HS-5 (cell line): ENCODE measurements at regions not wholly inside any gene's neighbourhood (a gene's known extent, or its start where the extent isn't known, plus 50 kb on each side); places are given as distances from the start of the nearest gene placed in this dataset.
"Not testable (repeated sequence)": the region's sequence is repeated elsewhere in the genome, so short reads cannot be mapped to it uniquely, and the experiment has no call there.

ENCODE experiments used
- DNase-seq: peaks from one replicate; pipeline ENCODE4 v3.0.0-alpha.2; 2012; ENCODE audit warnings: low read depth

DNA sequence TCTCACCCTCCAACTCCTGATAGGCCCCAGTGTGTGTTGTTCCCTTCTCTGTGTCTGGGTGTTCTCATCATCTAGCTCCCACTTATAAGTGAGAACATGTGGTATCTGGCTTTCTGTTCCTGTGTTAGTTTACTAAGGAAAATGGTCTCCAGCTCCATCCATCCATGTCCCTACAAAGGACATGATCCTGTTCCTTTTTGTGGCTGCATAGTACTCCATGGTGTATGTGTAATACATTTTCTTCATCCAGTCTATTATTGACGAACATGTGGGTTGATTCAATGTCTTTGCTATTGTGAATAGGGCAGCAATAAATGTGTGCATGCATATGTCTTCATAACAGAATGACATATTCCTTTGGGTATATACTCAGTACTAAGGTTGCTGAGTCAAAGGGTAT lies 1397.0 kb downstream of the UQCRFS1 start:
- DNase-seq, result no peak

DNA sequence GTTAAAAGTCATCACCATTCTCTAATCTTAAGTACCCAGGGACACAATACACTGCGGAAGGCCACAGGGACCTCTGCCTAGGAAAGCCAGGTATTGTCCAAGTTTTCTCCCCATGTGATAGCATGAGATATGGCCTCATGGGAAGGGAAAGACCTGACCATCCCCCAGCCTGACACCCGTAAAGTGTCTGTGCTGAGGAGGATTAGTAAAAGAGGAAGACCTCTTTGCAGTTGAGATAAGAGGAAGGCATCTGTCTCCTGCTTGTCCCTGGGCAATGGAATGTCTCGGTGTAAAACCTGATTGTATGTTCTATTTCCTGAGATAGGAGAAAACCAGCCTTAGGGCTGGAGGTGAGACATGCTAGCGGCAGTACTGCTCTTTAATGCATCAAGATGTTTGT lies 1398.1 kb downstream of the UQCRFS1 start:
- DNase-seq, result not testable (repeated sequence)

DNA sequence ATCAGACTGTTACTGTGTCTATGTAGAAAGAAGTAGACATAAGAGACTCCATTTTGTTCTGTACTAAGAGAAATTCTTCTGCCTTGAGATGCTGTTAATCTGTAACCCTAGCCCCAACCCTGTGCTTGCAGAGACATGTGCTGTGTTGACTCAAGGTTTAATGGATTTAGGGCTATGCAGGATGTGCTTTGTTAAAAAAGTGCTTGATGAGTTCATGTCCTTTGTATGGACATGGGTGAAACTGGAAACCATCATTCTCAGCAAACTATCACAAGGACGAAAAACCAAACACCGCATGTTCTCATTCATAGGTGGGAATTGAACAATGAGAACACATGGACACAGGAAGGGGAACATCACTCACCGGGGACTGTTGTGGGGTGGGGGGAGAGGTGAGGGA lies 1398.7 kb downstream of the UQCRFS1 start:
- not testable (repeated sequence) for DNase-seq

DNA sequence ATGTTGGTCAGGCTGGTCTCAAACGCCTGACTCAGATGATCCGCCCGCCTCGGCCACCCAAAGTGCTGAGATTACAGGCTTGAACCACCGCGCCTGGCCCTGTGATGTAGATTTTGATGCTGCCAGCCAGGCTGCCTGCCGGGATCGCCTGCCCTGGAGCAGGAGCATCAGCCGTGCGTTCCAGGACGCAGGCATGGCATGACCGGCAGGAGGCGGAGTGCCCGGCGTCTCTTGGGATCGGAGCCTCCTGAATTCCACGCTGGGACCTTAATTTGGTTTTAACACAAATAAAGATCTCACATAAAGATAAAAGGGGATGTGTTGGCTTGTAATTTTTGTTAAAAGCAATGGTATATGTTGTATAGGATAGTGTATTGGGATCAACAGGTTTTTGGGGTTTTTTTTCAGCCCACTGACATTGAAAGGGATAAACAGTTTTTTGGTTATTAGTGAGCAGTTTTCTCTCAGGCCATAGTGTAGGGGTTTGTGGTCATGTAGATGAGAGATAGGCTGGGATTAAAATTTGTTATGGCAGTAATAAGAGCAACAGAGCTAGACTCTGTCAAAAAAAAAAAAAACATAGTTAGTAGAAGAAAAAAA lies 1406.4 kb downstream of the UQCRFS1 start:
- no peak for DNase-seq

DNA sequence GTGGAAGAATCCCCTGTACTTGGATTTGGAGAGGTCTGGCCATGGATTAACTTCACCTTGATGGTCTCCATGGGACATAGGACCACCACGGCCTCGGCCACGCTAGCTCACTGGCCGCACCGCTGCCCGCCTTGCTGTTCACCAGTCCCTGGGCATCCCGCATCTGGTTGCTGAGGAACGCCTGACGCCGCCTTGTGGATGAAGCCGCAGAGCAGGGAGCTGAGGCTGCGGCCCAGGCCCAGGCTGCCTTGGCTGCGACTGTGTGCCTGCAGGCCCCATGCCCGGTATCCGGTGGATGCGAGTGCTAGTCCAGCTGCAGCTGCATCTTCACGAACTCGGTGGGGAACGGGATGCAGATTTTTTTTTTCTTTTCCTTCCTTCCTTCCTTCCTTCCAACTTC lies 1407.1 kb downstream of the UQCRFS1 start:
- no peak for DNase-seq

DNA sequence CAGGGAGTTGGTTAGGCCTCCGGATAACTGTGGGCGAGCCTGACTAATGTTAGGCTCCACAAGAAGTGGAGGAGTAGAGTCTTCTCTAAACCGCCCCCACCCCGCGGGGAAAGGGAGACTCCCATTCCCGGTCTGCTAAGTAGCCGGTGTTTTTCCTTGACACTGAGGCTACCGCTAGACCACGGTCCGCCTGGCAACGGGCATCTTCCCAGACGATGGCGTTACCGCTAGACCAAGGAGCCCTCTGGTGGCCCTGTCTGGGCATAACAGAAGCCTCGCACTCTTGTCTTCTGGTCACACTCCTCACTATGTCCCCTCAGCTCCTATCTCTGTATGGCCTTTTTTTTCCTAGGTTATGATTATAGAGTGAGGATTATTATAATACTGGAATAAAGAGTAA lies 1410.7 kb downstream of the UQCRFS1 start:
- DNase-seq, result not testable (repeated sequence)

DNA sequence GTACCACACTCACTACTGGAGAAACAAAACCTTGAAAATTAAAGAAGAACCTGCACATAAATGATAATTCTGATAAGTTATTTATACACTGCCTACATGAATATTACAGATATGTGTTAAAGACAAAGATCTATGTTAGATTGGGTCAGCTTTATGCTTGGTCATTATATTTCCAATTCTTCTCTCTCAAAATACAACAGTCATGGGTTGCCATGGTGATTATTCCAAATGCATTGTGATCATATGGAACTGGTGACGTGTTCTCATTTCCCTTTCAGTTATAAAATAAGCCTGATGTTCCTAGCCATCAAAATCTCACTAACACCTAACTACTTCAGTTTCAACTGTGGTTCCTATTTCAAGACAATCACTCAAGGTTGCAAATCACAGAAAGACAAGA lies 1416.4 kb downstream of the UQCRFS1 start:
- no peak for DNase-seq

DNA sequence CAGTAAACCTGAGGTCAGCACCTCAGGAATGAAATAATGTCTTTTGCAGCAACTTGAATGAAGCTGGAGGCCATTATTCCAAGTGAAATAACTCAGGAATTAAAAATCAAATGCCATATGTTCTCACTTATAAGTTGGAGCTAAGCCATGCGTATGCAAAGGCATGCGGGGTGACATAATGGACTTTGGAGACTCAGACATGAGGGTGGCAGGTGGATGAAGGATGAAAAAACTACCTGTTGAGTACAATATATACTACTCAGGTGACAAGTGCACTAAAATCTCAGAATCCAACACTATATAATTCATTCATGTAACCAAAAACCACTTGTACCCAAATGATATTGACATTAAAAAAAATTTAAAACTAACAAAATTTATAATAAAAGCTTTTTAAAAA lies 1416.9 kb downstream of the UQCRFS1 start:
- no peak for DNase-seq

DNA sequence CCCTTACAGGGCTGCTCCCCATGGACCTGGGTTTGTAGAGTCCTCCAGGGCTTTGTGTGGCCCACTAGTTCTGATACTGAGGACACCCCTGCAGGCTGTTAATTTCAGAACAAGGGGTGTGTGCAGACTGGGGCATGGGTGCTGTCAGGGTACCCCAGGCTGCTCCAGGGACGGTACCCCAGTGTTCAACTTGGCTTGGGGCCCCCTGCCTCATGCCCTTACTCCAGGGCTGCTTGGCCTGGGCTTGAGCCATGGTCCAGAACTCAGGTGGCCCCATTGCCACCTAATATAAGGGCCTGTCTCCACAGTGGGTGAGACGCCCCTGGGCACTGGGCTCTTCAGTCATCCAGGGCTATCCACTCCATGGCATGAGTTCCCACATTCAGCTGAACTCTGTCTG lies 1417.6 kb downstream of the UQCRFS1 start:
- DNase-seq, result no peak

DNA sequence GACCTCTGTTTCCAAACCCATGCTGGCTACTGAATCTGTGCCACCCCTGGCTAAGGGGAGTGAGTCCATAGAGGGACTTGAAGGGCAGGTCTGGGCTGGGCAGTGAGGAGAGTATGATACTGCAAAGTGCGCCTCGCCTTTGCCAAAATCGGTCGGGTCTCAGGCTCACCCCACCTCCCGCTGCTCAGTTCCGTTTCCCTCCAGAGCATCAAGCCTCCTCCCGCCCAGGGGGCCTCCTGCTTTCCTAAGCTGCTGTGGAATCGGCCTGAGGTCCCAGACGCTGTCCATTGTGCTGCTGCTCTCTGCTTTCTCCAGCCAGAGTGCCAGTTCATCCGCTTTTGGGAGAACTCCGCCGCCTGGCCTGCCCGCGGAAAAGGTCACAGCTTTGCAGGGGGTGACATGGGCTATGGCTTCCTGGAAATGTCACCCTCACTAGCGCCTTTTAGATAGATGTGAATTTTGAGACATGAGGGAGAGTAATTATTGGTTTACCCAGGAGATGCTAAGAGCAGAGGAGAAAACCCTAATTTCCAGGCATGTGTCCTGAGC lies 1418.4 kb downstream of the UQCRFS1 start:
- DNase-seq, result no peak

DNA sequence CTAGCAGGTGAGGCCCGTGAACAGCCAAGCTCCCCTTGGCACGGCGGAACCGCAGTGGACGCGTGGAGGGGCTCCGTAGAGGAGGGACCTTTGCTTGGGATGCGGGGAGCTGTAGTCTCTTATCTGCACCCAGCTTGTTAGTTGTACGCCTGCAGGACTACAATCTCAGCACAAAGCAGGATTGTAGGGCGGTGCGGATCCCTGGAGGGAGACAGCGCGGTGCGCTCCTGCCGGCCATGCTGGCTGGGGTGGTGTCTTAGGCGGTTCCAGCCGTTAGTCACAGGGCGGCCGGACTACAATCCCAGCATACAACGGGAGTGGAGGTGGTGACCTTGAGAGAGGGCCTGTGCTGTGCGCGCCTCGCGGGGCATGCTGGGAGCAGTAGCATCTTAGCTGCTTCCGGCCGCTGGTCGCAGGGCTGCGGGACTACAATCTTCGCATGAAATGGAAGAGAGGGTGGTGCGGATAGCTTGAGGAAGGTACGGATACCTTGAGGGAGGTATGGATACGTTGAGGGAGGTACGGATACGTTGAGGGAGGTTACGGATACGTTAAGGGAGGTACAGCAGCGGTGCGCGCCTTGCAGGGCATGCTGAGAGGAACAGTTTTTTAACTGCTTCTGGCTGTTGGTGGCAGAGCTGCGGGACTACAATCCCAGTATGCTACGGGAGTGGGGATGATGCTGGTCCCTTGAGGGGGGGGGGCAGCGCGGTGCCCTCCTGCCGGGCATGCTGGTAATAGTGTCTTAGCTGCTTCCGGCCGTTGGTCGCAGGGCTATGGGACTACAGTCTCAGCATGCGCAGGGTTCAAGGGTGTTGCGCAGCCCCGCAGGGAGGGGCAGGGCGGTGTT lies 1419.1 kb downstream of the UQCRFS1 start:
- peak; percentile 71 for DNase-seq

DNA sequence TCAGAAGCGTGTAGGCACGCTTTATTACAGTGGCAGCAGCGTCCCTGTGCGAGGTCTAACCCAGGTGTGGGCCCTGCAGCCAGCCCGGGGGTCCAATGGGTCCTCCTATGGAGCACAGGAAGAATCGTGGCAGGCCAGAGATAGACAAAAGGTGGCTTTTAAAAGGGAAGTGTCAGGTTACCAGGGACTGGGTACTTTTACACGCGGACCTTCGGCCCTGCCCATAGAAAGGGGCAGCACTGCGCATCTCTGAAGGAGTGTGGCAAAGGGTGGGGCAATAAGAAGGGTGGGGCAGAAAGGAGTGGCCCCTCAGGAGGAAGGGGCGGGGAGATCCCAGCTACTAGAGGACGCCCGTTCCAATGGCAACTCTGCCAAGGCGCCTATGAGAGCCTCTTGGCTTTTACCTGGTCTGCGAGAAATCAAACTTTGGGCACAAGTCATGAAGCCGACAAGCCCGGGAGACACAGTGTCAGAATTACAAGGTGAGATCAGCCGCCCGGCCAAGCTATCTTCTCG lies 1419.8 kb downstream of the UQCRFS1 start:
- DNase-seq, result peak; percentile 61

DNA sequence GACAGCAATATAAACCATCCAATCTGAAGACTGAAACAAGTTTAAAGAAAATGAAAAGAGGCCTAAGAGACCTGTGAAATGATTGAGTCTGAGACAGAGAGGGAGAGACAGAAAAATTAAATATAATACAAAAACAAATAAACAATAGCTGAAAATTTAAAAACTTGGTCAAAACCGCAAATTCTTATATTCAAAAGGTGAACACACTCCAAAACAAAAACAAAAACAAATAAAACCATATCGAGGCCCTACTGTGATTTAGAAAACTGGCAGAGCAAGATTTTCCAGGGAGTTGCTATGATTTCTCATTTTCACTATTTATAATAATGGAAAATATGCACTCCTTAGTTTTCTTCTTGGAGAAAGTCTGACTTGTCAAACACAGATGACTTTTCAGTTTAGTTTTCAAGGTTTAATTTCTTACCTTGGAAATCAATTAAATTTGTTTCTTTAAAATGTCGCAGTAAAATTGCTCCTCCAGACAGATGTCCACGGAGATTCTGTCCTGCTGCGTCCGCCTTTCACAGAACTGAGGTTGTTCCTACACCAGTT lies 1420.3 kb downstream of the UQCRFS1 start:
- DNase-seq, result no peak

DNA sequence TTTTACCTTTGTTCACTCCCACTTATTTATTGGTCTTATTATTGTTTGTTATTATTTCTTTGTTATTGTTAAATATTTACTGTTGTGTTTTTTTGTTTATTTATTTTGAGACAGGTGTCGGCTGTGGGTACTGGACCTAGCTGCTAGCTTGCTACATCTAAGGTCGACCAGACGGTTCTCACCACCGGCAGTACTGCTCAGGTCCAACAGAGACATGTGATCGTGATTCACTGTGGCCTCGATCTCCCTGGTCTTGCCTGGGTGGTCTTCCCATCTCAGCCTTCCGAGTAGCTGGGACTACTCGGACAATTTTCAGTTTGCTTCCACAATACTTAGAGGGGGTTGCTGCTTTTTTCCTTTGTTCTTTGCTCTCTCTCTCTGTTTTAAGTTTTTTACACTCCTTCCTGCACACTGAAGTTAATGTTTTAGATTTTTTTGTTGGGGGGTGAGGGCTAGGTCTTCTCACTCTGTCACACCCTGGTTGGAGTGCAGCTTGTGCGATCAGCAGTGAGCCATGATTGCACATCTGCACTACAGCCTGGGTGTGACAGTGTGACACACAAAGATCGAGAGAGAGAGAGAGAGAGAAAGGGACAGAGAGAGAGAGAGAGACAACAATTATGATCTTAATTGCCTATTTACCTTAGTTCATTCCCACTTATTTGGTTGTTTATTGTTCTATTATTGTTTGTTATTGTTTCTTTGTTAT lies 1432.4 kb downstream of the UQCRFS1 start:
- no peak for DNase-seq

DNA sequence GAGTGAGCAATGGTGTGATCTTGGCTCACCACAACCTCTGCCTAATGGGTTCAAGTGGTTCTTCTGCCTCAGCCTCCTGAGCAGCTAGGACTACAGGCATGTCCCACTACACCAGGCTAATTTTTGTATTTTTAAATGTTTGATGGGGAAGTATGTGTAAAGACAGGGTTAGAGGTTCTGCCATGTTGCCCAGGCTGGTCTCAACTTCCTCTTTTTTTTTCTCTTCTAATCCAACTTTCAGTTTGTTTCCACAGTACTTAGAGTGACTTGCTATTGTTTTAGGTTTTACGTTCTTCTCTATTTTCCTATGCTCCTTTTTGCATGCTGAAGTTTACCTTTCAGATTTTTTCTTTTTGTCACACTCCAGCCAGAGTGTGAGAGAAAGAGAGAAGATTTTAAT lies 1433.0 kb downstream of the UQCRFS1 start:
- no peak for DNase-seq

DNA sequence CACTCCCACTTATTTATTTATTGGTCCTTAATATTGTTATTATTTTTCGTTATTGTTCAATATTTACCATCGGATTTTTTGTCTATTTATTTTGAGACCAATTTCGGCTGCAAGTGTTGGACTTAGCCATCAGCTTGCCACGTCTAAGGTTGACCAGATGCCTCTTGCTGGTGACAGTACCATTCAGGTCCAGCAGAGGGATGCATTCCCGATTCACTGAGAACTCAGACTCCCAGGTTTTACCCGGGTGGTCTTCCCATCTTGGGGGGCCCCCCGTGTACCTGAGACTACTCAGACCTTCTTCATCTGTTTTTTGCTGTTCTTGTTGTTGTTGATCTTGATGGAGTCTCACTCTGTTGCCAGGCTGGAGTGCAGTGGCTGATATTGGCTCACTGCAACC lies 1435.2 kb downstream of the UQCRFS1 start:
- no peak for DNase-seq

DNA sequence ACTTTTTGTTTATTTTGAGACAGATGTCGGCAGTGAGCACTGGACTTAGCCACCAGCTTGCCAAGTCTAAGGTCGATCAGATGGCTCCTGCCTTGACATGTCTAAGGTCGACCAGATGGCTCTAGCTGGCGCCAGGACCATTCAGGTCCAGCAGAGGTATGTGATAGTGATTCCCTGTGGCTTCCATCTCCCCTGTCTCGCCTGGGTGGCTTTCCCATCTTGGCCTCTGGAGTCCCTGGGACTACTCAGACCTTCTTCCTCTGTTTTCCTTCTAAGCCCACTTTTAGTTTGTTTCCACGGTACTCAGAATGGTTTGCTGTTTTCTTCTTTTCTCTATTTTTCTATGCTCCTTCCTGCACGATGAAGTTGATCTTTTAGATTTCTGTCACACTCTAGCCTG lies 1435.7 kb downstream of the UQCRFS1 start:
- DNase-seq, result no peak

DNA sequence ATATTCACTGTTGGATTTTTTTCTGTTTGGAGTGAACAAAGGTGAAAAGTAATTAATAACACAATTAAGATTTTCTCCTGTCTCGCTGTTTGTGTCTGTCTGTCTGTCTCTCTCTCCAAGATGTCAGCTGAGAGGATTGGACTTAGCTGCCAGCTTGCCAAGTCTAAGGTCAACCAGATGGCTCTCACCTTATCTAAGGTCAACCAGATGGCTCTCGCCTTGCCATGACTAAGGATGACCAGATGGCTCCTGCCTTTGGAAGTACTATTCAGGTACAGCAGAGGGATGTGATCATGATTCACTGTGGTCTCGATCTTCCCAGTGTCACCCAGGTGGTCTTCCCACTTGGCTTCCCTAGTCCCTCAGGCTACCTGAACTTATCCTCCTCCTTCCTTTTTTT lies 1436.4 kb downstream of the UQCRFS1 start:
- DNase-seq, result no peak

DNA sequence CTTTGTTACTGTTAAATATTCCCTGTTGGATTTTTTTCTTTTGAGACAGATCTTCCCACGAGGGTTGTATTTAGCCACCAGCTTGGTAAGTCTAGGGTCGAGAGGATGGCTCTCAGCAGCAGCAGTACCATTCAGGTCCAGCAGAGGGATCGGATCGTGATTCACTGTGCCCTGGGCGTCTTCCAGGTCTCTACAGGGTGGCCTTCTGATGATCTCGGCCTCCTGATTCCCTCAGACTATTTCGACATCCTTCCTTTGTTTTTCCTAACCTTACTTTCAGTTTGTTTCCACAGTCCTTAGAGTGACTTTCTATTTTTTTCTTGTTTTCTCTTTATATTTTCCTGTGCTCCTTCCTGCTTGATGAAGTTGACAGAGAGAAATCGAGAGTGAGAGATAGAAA lies 1436.9 kb downstream of the UQCRFS1 start:
- no peak for DNase-seq

DNA sequence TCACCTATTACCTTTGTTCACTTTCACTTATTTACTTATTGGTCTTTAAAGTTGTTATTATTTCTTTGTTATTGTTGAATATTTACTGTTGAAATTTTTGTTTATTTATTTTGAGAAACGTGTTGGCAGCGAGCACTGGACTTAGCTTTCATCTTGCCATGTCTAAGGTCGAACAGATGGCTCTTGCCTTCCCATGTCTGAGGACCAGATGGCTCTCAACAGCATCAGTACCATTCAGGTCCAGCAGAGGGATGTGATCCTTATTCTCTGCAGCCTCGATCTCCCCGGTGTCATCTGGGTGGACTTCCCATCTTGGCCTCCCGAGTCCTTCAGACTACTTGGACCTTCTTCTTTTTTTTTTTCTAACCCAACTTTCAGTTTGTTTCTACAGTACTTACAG lies 1437.6 kb downstream of the UQCRFS1 start:
- no peak for DNase-seq

DNA sequence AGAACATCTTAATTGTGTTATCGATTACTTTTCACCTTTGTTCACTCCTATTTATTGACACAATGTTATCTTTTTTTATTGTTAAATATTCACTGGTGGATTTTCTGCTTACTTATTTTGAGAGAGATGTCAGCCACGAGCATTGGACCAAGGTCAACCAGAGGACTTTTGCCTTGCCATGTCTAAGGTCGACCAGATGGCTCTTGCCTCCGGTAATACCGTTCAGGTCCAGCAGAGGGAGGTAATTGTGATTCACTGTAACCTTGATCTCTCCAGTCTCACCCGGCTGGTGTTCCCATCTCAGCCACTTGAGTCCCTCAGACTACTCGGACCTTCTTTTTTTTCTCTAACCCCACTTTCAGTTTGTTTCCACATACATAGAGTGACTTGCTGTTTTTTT lies 1438.1 kb downstream of the UQCRFS1 start:
- no peak for DNase-seq

DNA sequence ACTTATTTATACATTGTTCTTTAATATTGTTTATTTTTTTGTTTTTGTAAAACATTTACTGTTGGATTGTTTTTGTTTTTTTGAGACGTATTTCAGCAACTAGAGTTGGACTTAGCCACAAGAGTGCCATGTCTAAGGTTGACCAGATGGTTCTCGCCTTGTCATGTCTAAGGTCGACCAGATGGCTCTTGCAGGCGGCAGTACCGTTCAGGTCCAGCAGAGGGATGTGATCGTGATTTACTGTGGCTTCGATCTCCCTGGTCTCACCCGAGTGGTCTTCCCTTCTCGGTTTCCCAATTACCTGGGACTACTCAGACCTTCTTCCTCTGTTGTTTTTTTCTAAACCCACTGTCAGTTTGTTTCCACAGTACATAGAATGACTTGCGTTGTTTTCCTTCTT lies 1438.6 kb downstream of the UQCRFS1 start:
- DNase-seq, result no peak
